Right hindlimb (tissue), 1 donor: ENCODE measurements at regions not wholly inside any gene's neighbourhood (a gene's known extent, or its start where the extent isn't known, plus 50 kb on each side); places are given as distances from the start of the nearest gene placed in this dataset.
"Not testable (repeated sequence)": the region's sequence is repeated elsewhere in the genome, so short reads cannot be mapped to it uniquely, and the experiment has no call there.

ENCODE experiments used
- DNase-seq: peaks from one replicate; pipeline ENCODE4 v3.0.0-alpha.2; 2018

DNA sequence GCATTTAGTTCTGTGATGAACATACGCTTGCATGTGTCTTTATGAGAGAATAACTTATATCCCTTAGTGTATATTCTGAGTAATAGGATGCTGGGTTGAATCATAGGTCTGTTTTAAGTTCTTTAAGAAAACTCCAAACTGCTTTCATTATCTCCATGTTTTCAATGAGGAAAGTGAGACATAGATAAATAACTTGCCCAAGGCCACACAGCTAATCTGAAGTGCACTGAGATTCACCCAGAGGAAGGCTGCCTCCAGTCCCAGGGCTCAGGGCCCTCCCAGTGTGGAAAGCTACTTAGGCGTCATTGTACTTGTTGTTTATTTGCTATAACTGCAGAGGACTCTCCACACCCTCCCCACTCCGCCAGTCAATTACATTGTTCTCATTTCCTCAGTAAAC is 126.7 kb downstream of the INHBA start:
- DNase-seq, result no peak

DNA sequence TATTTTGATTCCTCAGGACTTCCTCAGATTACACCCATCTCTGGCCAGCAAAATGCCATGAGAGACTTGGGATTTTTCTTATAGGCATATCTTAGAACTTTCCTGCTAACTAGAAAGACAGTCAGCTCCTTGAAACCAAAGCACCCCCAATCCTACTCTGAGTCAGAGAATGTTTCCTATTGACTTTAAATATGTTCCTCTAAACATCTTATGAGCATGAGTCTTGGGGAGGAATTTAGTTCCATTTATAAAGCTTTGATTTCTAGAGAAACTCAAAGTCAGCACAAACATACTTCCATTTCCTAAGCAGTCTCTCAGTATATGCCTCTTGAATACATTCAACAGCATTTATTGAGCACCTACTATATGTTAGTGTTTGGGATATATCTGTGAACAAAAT is 128.5 kb downstream of the INHBA start:
- DNase-seq, result no peak

DNA sequence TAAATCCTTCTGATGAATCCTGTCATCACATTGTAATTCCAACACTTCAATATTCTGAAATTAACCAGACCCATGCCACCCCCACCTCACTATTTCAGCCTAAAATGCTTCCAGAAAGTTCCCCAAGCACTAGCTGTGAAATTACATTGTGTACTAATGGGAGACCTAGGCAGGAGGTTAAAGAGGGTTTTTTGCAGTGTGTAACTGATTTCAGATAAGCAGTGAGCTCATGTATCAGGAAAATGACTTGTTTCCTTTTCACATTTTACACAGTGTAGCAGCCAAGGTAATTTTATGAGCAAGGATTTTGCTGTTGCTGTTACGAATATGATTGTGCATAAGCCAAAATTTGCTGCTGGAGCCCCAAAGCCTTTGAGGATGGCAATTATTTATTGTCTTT is 129.0 kb downstream of the INHBA start:
- DNase-seq, result no peak

DNA sequence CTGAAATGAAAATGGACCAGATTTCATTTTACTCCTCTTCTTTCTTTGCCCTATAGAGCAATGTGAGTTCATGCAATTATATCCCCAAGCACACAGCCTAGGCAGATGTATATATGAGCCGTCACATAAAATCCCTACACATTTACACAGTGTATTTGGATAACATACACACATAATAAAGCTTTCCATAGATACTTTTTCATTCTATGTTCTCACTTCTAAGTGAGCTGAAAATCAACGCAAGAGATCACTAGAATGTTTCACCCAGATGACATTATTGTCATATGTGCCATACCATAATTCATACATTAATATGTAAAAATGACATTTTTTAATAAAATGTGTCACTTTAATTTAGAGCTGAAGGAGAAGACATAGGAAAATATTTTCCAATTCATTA is 129.4 kb downstream of the INHBA start:
- no peak for DNase-seq

DNA sequence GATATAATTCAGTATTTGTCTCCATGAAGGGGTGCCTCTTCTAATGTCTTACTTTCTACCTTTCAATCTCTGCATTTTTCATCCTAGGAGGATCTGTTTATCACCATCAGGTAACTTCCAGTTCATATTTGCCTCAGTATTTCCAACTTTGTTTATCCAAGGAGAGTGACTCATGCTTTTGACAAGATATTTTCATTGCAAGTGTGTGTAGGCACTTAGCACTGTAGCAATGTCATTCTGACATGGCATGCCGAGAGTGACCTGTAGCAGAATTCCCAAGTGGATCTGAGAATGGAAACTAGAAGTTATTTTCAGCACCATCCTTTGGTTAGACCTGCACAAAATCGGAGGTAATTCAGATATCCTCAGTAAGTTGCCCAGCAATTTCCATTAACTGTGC is 129.9 kb downstream of the INHBA start:
- DNase-seq, result no peak

DNA sequence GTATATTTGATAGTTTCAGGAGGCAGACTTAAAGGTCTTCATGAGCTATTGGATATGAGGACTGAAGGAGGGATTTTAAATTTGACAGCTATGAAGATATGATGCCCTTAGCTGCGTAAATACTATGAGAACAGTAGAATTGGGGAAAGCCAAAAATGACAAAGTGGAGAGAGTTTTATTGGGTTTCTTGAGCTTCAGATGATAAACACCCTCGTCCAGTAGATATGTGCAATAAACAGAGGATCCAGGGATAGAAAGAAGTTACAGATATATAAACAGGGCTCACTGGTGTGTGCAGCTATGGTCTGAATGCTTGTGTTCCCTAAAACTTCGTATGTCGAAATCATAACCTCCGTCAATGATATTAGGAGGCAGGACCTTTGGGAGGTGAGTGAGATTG is 131.3 kb downstream of the INHBA start:
- DNase-seq, result no peak

DNA sequence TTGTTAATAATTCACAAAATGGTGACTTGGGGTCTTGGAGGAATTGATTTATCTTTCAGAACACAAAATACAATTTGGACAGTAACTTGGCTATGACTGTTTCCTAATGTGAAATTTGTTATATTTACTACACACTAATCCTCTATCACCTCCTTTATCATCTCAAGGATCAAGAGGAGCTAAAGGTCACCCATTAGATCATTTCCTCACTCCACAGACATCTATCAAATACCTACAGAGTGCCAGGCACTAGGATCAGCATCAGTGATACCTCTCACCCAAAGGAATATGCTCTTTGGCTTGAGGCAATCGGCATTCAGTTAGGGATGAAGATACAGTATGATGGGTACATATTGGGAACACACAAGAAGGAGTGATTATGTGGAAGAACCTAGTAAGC is 132.1 kb downstream of the INHBA start:
- DNase-seq, result no peak

DNA sequence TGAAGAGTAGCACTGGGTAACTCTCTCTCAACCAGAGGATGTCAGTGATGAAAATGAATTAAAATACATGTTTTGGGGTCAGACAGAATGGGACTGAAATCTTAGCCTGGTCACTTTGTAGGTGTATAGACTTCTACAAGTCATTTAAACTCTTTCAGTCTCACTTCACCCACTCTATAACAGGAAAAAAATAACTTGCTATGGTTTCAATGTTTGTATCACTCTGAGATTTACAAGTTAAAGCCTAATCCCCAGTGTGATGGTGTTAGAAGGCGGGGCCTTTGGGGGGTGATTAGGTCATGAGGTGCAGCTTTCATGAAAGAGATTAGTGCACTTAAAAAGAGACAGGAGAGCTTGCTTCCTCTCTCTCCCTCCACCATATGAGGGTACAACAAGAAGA is 134.8 kb downstream of the INHBA start:
- DNase-seq, result no peak

DNA sequence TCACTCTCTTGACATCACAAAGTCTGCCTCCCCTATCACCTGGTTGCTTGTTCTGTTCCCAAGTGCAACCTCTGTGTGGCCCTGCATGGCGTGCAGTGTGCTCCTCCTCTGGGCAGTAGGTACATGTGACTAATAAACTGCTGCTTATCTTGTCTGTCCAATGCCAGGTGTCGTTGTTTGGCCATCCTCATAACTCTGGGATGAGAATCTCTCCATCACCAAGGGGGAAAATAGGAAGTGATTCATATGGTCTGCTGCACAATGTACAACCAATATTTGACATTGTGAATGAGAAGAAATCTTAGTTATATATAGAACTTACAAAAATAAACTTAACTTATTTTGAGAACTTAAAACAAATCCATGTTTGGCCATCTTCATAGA is 135.2 kb downstream of the INHBA start:
- no peak for DNase-seq

DNA sequence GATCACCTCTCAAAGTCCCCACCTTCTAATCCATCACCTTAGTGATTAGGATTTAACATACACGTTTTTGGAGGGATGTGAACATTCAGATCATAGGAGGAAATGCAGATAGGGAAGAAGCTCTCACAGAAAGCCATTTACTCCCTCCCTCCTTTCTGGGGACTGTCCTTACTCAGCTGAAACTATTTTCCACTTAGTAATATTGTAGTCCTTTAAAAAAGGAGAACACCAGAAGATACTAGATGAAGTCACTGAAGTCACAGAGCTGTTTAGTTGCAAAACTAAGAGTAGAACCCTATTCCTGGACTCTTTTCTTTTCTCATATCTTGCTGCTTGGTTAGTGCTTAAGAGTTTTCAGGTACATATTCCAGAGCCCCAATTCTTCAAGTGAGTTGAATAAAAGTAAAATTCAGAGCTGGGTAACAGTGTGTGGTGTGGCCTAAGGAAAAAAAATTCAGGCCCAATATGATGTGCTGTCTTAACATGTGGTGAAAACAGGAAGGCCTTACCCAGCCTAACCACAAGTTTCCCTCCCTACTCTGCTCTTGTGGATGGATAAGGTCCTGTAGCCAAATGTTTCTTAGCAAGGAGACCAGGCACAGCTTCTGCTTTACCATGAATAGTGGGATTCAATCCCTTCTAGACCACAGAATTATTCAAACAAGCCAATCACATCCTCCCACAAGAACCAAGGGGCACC is 135.7 kb downstream of the INHBA start:
- DNase-seq, result no peak

DNA sequence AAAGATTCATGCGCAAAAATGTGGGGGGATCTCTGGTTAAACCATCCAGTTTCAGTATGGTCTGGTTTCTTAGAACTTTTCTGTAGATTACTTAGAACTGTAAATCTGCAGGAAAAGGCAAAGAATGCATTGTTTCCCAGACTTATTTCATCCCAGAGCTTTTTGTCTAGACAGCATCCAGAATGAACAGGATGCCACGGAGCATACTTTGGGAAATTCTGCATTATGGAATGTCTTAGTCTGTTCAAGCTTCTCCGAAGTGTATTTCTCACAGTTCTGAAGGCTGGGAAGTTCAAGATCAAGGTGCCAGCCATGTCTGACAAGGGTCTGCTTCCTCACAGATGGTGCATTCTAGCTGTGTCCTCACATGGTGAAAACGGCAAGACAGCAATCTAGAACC is 136.3 kb downstream of the INHBA start:
- DNase-seq, result no peak

DNA sequence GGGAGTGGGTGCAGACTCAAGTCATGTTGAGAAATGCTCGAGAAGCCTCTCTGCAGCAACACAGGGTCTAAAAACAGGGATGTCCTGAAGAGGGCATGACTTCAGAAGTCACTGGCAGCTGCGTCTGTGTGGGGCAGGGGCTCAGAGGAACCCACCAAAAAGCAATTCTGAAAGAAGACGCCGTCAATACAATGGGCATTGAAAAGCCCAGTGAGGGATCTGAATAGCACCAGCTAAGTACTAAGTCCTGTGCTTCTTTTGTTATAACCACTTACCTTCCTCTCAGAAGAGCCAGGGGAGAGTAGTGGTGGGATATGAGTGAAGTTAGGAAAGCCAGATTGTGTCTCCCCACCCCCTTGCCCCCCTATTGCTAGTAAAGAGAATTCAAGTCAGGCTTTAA is 137.2 kb downstream of the INHBA start:
- no peak for DNase-seq

DNA sequence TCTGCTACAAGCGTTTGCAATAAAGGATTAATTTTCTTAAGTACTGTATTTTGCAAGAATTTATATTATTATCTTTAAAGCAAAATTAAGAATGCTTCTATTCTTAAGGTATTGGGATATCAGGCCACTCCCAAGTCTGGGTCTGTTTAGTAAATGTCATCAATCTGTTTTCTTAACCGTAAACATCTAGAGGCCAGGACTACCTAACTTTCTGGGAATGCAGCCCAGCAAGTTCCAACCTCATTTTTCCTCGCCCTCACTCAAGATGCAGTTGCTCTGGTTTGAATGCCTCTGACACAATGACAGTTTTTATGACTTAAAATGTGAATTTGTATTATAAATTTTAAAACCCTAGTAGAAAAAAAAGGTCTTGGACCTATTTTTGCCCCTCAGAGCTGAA is 143.5 kb downstream of the INHBA start:
- no peak for DNase-seq

DNA sequence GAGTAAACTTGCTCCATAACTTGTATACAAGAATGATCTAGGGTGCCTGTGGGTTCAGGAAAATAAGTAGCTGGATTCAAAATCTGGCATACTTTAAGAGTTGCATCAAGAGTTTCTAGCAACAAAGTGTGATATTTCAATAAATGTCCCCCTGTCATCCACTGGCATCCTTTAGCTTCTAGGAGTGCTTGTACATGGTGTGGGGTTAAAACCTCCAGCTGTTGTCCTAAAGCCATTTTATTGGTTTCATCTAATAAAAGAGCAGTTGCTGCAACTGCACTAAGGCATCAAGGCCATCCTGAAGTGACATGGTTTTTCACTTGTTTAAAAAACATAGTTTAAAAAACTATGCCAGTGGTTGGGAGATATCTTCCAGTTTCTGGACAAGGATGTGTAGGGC is 148.4 kb downstream of the INHBA start:
- DNase-seq, result no peak

DNA sequence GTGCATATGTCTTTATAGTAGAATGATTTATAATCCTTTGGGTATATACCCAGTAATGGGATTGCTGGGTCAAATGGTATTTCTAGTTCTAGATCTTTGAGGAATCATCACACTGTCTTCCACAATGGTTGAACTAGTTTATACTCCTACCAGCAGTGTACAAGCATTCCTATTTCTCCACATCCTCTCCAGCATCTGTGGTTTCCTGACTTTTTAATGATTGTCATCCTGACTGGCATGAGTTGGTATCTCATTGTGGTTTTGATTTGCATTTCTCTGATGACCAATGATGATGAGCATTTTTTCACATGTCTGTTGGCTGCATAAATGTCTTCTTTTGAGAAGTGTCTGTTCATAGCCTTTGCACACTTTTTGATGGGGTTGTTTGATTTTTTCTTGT is 152.8 kb downstream of the INHBA start:
- not testable (repeated sequence) for DNase-seq

DNA sequence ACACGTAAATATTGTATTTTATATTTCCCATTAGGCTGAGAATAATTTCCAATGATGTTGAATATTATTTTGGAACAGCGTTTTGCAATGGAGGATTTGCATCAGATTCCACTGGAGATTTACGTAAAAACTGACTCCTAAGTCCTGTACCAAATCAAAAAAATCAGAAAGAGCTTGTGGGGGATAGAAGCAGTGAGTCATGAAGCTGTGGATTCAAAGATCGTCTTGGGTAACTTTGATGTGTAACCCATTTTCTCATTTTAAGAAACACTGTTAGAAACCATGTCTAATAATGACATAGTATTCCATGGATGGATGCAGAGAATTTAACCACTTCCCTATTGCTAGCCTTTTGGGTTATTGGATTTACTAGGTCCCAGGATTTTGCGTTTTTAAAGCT is 158.6 kb downstream of the INHBA start:
- DNase-seq, result no peak

DNA sequence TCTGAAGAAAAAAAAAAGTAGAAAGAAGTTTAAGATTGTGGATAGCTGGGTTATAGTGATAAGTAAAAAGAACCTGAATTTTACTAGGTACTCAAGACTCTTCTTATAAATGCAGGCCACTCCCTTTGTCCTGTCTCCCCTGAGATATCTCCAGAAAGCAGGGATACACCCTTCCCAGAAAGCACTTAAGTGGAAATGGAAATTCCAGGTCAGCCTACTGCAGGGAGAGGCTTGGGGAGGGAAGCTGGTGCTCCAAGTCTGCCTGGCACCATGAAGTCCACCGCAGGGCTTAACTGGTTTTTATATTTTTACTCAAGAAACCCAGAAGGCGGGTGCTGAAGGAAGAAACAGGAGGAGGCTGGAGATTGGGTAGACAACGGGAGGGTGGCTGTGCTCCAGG is 162.3 kb downstream of the INHBA start:
- DNase-seq, result no peak

DNA sequence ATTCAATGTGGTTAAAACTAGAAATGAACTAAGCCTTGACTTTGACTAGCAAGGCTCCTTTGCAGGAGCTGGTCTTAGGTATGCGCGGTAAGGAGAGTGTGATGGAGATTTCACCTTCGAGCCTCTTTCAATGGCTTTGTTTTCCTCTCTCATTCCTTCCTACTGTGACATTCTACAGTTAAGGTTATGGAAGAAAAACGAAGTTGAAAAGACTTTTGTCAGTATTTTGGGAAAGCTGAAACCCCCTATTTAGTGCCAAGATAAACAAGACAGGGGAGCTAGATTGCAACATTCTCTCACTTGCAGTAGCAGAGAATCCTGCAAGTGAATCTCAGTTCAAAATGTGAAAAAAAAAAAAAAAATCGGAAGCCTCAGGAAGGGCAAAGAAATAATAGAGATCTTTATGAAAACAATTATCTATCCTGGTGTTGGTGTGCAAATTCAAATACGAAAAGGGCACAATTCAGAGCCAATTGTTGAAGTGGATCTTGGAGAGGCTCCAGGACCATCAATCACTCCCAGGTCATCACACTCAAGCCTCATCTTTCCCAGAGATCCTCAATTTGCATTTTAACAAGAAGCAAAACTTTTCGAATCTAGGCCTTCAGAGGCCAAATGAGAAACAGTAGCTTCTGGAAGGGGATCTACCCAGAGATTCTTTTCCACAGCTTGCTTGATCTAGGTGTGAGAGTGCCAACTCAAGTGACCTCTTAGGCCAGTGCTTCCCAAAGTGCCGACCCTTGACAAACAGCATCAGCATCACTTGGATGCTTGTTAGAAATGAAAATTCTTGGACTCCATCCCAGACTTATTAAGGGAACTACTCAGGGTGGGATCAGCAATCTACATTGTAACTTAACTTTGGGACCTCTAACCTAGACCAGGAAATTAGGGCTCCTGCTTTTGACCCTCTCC is 163.8 kb downstream of the INHBA start:
- DNase-seq, result no peak

DNA sequence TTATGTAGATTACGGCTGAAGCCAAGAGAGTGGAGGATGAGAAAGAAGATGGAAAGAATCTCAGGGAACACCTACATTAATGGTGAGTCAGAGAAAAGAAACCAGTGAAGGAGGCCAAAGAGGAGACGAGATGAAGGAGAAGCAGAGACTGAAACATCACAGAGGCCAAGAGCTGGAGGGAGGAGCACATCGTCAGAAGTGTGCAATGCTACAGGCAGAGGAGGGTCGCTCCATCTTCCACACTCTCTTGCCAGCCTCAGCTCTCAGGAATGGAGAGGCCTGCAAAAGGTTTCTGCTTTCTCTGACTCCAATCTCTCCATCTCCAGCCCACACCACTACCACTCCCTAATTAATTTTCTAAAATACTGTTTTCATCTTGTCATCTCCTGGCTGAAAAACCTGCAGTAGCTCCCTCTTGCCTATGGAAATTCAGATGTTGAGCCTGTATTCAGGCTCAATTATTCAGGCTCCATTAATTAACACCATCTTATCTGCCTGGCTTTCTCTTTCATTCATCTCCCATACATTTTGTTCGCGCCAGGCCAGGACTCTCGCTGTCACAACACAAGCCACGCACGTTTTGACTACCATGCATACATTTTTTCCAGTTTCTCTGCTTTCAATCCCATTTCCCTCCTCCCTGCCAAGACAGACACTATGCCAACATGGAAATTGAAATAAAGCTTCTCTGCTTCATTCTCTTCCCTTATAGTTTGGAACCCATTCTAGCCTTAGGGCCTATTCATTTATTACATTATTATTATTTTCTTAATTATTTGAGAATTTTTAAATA is 165.8 kb downstream of the INHBA start:
- peak; percentile 52 for DNase-seq

DNA sequence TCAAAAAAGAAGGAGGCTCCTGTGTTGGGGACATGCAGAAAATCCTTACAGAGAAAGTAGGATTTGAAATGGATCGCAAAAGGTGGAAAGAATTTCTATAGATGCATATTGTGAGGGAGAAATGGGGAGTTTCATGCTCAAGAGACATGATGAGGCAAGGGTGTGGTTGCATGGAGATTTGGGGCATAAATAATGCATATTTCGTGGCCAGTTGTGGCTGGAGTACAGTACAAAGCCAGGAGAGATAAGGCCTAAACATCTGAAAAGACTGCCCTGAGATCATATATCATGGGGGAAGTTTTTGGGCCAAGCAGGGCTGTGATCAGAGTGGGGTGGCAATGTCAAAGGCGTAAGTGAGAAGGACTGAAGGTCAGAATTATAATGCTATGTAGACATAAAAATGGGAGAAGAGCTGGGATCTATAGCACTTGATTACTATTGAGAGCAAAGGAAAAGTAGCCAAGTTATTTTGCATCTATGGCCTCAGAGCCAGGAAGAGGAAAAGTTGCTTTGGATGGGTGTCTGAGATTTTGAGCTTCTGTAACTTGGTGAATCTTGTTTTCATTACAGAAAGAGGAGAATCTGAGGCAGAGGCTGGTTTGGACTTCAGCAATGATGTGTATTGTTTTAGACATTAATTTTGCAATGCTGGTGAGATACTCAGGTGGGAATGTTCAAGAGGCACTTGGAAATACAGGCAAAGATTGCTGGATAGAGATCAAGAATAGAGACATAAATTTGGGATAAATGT is 166.6 kb downstream of the INHBA start:
- no peak for DNase-seq

DNA sequence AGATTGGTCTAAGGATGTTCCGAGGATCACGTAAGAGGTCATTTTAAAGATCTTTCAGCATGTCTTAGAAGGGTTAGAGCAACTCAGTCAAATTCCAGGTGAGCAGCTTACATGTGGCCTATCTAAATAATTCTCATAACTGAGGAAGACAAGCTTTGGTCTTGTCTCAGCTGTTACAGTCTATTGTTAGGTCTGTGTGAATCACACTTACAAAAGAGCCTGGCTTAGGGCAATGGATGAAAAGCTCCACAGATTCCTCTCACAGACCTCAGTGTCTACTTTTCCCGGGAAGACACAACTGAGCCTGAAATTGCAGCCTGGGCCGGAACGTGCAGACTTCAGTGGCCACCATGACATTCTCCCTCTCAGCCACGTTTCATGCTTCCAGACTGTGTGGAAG is 173.1 kb downstream of the INHBA start:
- no peak for DNase-seq

DNA sequence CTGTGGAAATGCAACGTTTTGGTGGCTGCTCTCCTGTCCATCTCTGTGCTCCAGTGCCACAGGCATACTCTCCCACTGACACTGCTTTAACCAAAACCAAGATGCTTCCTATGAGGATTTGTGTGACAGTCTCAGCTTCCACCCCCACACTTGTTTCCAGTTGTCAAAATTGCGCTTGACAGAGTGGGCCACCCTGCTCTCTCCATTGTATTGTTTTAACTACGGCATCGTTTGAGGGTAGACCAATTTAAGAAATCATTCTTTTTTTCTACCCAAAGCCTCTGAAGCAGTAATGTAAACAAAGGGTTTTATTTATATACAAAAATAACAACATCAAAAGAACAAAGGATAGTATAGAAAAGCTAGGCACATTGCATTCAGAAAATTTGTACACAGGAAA is 178.0 kb downstream of the INHBA start:
- no peak for DNase-seq

DNA sequence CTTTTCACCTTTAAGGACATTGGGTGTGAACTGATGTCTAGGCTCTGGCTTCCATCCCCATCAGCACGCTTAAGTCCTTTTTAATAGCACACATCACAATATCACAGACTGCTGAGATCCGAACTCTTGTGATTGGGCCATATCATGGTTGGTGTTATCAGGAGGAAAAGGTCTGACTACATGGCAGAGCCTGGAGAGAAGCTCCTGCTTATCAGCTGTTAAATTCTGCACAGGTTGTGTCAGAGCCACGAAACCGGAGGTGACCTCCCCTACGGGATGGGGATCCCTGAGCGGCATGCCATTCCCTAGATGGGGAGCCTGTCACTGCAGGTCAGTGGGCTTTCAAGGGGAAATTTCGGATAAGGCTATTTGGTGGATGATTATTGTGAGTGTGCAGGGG is 182.4 kb downstream of the INHBA start:
- no peak for DNase-seq
